Neural cell (in vitro differentiated cells): ENCODE measurements at regions not wholly inside any gene's neighbourhood (a gene's known extent, or its start where the extent isn't known, plus 50 kb on each side); places are given as distances from the start of the nearest gene placed in this dataset.

ENCODE experiments used
- H2AFZ ChIP-seq: fragments of 200-600, 300-800 bp; sonication (generic), shearing (Covaris generic); 2 replicates; pipeline ENCODE4 v1.6.0; 2014; ENCODE audit warnings: low read depth, mild to moderate bottlenecking, antibody characterized with exemption, low read length, moderate library complexity
- H3F3A ChIP-seq: fragments of 200-600 bp; shearing (Covaris generic); 2 replicates; pipeline ENCODE4 v1.6.1; 2016; ENCODE audit warnings: mild to moderate bottlenecking, moderate library complexity, mixed read lengths, antibody characterized with exemption, low read length; ENCODE audit not compliant: insufficient read depth, poor library complexity, severe bottlenecking
- H3K27ac ChIP-seq: fragments of 200-600, 300-800 bp; sonication (generic), shearing (Covaris generic); 2 replicates; pipeline ENCODE4 v1.5.1; 2014; ENCODE audit warnings: mild to moderate bottlenecking, low read length, moderate library complexity
- H3K27me3 ChIP-seq: fragments of 300-800, 200-600 bp; sonication (generic), shearing (Covaris generic); 2 replicates; pipeline ENCODE4 v1.6.0; 2014; ENCODE audit warnings: mild to moderate bottlenecking, low read depth, low read length, moderate library complexity; ENCODE audit not compliant: insufficient read depth
- H3K36me3 ChIP-seq: fragments of 300-800, 200-600 bp; sonication (generic), shearing (Covaris generic); 2 replicates; pipeline ENCODE4 v1.5.1; 2014; ENCODE audit warnings: mild to moderate bottlenecking, antibody characterized with exemption, low read length, moderate library complexity; ENCODE audit not compliant: insufficient read depth
- H3K4me2 ChIP-seq: fragments of 300-800, 200-600 bp; sonication (generic), shearing (Covaris generic); 2 replicates; pipeline ENCODE4 v1.6.0; 2014; ENCODE audit warnings: mild to moderate bottlenecking, low read length
- H3K4me3 ChIP-seq: fragments of 300-800, 200-600 bp; sonication (generic), shearing (Covaris generic); 2 replicates; pipeline ENCODE4 v1.5.1; 2014; ENCODE audit warnings: mild to moderate bottlenecking, low read length, moderate library complexity
- H3K79me2 ChIP-seq: fragments of 200-600 bp; shearing (Covaris generic); replicated peaks from 2 replicates; pipeline ENCODE4 v1.6.0; 2014; ENCODE audit warnings: mild to moderate bottlenecking, low read length, moderate library complexity; ENCODE audit not compliant: insufficient read depth
- H3K9ac ChIP-seq: fragments of 300-800, 200-600 bp; sonication (generic), shearing (Covaris generic); 2 replicates; pipeline ENCODE4 v1.6.1; 2016; ENCODE audit warnings: mild to moderate bottlenecking, low read length, mixed read lengths
- H3K9me2 ChIP-seq: fragments of 200-600 bp; shearing (Covaris generic); 2 replicates; pipeline ENCODE4 v1.6.1; 2016; ENCODE audit warnings: mild to moderate bottlenecking, low read length, mixed read lengths; ENCODE audit not compliant: insufficient read depth
- H3K9me3 ChIP-seq: fragments of 200-600, 300-800 bp; sonication (generic), shearing (Covaris generic); 2 replicates; pipeline ENCODE4 v1.6.1; 2016; ENCODE audit warnings: mild to moderate bottlenecking, mixed run types, low read length, moderate library complexity, mixed read lengths
- H4K20me1 ChIP-seq: fragments of 200-600 bp; shearing (Covaris generic); 2 replicates; pipeline ENCODE4 v1.6.1; 2016; ENCODE audit warnings: mild to moderate bottlenecking, mixed run types; ENCODE audit not compliant: insufficient read depth
- CTCF ChIP-seq: fragments of 450-650 bp; IDR thresholded peaks from 2 replicates; pipeline ENCODE4 v1.5.1; 2014; ENCODE audit warnings: antibody characterized with exemption, mild to moderate bottlenecking, moderate library complexity; ENCODE audit not compliant: poor library complexity, severe bottlenecking
- EP300 ChIP-seq: fragments of 450-650 bp; conservative IDR thresholded peaks from 2 replicates; pipeline ENCODE4 v1.6.1; 2014; ENCODE audit warnings: antibody characterized with exemption, mild to moderate bottlenecking, moderate library complexity; ENCODE audit not compliant: poor library complexity, severe bottlenecking
- EZH2 ChIP-seq: fragments of 200-600, 300-800 bp; shearing (Covaris generic), sonication (generic); IDR thresholded peaks from 2 replicates; pipeline ENCODE4 v1.6.1; 2014; ENCODE audit warnings: antibody characterized with exemption, low read length, borderline replicate concordance, mild to moderate bottlenecking; ENCODE audit not compliant: insufficient read depth, poor library complexity, severe bottlenecking
- MXI1 ChIP-seq: fragments of 450-650 bp; conservative IDR thresholded peaks from 2 replicates; pipeline ENCODE4 v1.6.1; 2014; ENCODE audit warnings: antibody characterized with exemption, mild to moderate bottlenecking; ENCODE audit not compliant: poor library complexity, severe bottlenecking
- POLR2AphosphoS5 ChIP-seq: IDR thresholded peaks from 2 replicates; pipeline ENCODE4 v1.6.1; 2012
- RAD21 ChIP-seq: fragments of 450-650 bp; conservative IDR thresholded peaks from 2 replicates; pipeline ENCODE4 v1.6.1; 2014; ENCODE audit warnings: antibody characterized with exemption, mild to moderate bottlenecking, moderate library complexity
- SMC3 ChIP-seq: fragments of 450-650 bp; conservative IDR thresholded peaks from 2 replicates; pipeline ENCODE4 v1.6.1; 2014; ENCODE audit warnings: antibody characterized with exemption, mild to moderate bottlenecking, moderate library complexity; ENCODE audit not compliant: poor library complexity
- TAF1 ChIP-seq: IDR thresholded peaks from 2 replicates; pipeline ENCODE4 v1.6.1; 2012; ENCODE audit warnings: low read depth
- TF ChIP-seq, protein P1 (sequence below): IDR thresholded peaks from 2 replicates; pipeline ENCODE4 v1.6.1; 2012; ENCODE audit warnings: borderline replicate concordance

GRCh38 chr3:29215948-29216347, 64.9 kb upstream of the RBMS3 start:
- no peaks in the 10 kb centered on the region for H3K79me2 ChIP-seq
- no peak overlapping the region for H3K4me3 ChIP-seq
- H3K27ac ChIP-seq = no peak overlapping the region
- H4K20me1 ChIP-seq = no peaks in the 10 kb centered on the region
- H3K27me3 ChIP-seq = no peaks in the 10 kb centered on the region
- H3K9ac ChIP-seq = no peak overlapping the region
- no peaks in the 10 kb centered on the region for H3K9me2 ChIP-seq
- H3K9me3 ChIP-seq = no peaks in the 10 kb centered on the region
- H3F3A ChIP-seq = no peaks in the 10 kb centered on the region
- H3K36me3 ChIP-seq = no peaks in the 10 kb centered on the region
- no peak overlapping the region for H3K4me2 ChIP-seq
- TF ChIP-seq POLR2AphosphoS5 = no peak
- no peak for TF ChIP-seq TAF1
- TF ChIP-seq, protein P1, sequence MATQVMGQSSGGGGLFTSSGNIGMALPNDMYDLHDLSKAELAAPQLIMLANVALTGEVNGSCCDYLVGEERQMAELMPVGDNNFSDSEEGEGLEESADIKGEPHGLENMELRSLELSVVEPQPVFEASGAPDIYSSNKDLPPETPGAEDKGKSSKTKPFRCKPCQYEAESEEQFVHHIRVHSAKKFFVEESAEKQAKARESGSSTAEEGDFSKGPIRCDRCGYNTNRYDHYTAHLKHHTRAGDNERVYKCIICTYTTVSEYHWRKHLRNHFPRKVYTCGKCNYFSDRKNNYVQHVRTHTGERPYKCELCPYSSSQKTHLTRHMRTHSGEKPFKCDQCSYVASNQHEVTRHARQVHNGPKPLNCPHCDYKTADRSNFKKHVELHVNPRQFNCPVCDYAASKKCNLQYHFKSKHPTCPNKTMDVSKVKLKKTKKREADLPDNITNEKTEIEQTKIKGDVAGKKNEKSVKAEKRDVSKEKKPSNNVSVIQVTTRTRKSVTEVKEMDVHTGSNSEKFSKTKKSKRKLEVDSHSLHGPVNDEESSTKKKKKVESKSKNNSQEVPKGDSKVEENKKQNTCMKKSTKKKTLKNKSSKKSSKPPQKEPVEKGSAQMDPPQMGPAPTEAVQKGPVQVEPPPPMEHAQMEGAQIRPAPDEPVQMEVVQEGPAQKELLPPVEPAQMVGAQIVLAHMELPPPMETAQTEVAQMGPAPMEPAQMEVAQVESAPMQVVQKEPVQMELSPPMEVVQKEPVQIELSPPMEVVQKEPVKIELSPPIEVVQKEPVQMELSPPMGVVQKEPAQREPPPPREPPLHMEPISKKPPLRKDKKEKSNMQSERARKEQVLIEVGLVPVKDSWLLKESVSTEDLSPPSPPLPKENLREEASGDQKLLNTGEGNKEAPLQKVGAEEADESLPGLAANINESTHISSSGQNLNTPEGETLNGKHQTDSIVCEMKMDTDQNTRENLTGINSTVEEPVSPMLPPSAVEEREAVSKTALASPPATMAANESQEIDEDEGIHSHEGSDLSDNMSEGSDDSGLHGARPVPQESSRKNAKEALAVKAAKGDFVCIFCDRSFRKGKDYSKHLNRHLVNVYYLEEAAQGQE = no peak
- no peak for TF ChIP-seq EP300
- TF ChIP-seq CTCF = no peak
- no peak for TF ChIP-seq RAD21
- TF ChIP-seq EZH2 = no peak
- no peak for TF ChIP-seq SMC3
- no peak for TF ChIP-seq MXI1
- H2AFZ ChIP-seq = no peak overlapping the region

DNA sequence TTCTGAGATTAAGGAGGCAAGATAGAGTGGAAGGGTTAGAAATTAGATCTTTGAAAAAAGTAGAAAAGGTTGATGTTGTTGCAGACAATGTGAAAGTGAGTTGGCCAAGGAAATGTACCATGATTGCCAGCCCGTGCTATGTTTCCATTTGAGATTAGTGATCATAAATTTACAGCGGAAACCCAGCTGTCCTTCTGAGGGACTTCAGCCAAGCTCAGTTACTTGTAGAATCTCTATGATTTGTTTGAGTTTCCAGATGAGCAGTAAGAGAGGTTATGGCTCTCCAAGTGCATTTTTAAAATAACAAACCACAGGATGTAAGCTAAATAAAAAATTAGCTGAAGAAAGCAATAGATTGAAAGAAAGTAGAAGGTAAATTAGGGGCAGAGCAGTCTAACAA, 54.2 kb upstream of the RBMS3 start:
- Histone ChIP-seq H3K9me2 (no peaks in the 10 kb centered on the region), H4K20me1 (no peaks in the 10 kb centered on the region), H3F3A (no peaks in the 10 kb centered on the region), H3K27ac (no peak overlapping the region), H3K4me3 (no peak overlapping the region), H3K79me2 (no peaks in the 10 kb centered on the region), H3K9ac (no peak overlapping the region), H3K9me3 (no peaks in the 10 kb centered on the region), H3K4me2 (no peak overlapping the region), H2AFZ (no peak overlapping the region), H3K36me3 (no peaks in the 10 kb centered on the region), H3K27me3 (no peaks in the 10 kb centered on the region)
- TF ChIP-seq SMC3 = no peak

GRCh38 chr3:29227307-29227706, 53.6 kb upstream of the RBMS3 start:
- Histone ChIP-seq H3K9me2 (no peaks in the 10 kb centered on the region), H4K20me1 (no peaks in the 10 kb centered on the region), H3K36me3 (no peaks in the 10 kb centered on the region), H2AFZ (no peak overlapping the region), H3K4me2 (no peak overlapping the region), H3K27ac (no peak overlapping the region), H3K27me3 (no peaks in the 10 kb centered on the region), H3F3A (no peaks in the 10 kb centered on the region), H3K4me3 (no peak overlapping the region), H3K79me2 (no peaks in the 10 kb centered on the region), H3K9ac (no peak overlapping the region), H3K9me3 (no peaks in the 10 kb centered on the region)
- TF ChIP-seq CTCF (no peak), SMC3 (no peak), TAF1 (no peak), RAD21 (no peak), EZH2 (no peak), POLR2AphosphoS5 (no peak), EP300 (no peak), MXI1 (no peak)
- TF ChIP-seq, protein P1 = no peak
